HG03108 (cell line): ENCODE measurements at regions not wholly inside any gene's neighbourhood (a gene's known extent, or its start where the extent isn't known, plus 50 kb on each side); places are given as distances from the start of the nearest gene placed in this dataset.
"Not testable (repeated sequence)": the region's sequence is repeated elsewhere in the genome, so short reads cannot be mapped to it uniquely, and the experiment has no call there.

Experiments
- ATAC-seq: cut with Tn5 transposase; IDR thresholded peaks from one replicate; pipeline ENCODE4 v1.9.1; 2021; ENCODE audit warnings: moderate library complexity; ENCODE audit not compliant: unreplicated experiment

DNA sequence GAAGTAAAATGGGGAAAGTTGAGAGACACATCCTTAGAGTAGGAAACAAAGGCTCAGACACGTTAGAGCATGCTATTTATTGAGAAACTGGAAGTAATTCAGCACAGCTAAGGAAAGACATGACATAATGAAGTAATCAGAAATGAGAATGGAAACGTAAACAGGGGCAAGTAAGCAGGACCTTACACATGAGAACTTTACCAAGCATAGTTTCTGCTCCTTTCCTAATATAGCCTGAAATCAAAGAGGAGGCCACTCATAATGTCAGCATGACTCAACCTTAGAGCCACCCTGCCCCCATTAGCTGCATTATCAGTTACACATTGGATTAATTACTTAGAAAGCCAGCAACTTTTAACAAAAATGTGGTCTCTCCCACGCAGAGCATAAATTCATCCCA lies 558.3 kb upstream of the GRIA3 start:
- ATAC-seq: no peak

DNA sequence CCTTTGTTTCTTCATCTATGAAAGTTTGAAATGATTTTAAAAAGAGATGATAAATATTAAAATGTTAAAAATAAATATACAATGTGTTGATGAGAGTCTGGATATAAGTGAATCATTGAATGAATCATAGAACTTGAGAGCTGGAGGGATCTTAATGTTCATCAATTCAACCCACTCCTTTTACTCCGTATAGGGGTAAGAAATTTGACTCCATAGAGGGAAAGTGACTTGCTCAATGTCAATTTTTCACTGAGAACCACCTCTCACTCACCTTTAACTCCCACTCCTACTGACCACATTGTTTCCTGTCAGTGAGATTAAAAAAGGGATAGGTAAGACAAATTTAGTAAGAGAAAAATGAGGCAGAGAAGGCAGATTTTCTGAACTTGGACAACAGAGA lies 557.2 kb upstream of the GRIA3 start:
- no peak for ATAC-seq

DNA sequence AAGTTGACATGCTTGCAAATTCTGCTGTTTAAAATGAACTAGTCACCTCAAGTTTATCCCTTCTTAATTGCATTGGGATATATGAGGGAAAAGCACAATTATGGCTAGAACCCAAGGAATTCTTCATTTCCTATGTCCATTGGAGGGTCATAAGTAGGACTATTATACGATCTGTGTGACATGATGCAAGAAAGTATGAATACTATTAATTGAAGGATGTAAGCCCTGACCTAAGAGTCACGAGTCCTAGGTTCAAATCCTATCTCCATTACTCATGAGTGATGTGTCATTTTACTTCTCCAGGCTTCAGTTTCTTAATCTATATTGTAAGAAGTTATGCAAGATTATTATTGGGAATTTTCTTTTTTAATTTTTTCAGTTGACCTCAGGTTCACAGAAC lies 542.9 kb upstream of the GRIA3 start:
- ATAC-seq: no peak

DNA sequence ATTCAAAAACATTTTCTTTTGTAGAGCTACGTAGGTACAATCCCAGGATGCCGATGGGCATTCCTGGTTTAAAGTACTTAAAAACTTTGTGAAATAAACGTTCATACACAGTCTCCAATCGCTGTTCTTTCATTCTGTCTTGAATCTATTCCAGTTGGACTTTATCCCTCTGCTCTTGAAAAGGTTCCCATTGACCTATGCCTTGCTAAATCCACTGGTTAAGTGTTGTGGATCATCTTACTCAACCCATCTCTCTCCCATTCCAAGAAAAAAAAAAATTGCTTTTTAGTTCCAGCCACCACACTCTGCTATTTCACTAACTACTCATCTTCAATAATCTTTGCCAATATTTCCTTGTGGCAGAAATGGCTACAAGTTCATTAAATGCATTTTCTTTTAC lies 542.3 kb upstream of the GRIA3 start:
- no peak for ATAC-seq

DNA sequence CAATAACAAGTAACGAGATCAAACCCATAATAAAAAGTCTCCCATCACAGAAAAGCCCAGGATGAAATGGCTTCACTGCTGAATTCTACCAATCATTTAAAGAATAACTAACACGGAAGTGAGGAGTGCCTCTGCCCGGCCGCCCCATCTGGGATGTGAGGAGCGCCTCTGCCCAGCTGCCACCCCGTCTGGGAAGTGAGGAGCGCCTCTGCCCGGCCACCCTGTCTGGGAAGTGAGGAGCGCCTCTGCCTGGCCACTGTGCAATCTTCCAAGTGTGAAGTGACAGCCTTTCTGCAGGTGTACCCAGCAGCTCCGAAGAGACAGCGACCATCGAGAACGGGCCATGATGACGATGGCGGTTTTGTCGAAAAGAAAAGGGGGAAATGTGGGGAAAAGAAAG lies 528.8 kb upstream of the GRIA3 start:
- not testable (repeated sequence) for ATAC-seq

GRCh38 chrX:122666601-122667000 lies 517.5 kb upstream of the GRIA3 start:
- ATAC-seq: no peak

DNA sequence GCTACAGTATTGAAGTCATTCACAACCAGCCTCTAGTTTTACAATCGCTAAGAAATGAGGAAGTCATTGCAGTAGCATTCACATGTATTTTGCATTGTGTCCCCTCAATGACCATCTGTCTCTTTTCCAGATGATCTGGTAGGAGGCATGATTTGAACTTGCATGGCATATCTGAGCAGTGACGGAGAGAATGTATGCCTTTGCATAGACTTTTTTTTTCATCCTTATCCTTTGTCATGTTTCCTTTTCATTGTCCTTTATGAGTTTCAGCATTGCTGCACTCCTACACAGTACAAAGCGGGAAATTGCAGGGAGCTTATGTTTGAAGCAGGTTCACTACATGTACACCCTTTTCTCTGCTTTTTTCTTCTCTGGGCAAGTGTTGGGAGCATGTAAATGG lies 516.4 kb upstream of the GRIA3 start:
- no peak for ATAC-seq

- no peak for ATAC-seq
Observed at GRCh38 chrX:122703762-122704161, 480.3 kb upstream of the GRIA3 start.

DNA sequence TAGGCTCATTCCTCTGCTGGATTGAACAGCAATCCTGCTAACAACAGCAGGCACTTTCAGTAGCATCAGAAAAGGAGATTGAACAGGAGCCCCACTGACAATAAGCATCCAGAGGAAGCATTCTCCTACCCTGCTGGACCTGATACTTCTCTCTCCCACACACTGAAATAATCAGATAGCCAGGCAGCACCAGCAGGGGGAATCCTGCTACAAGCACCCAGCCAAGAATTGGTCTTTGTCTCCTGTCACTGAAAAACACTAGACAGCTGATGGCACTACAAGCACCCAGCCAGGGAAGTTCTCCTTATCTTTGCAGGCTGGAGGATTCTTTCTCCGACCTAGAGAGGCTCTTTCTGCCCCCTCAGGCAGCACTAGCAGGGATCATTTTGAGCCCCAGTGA lies 444.3 kb upstream of the GRIA3 start:
- no peak for ATAC-seq

DNA sequence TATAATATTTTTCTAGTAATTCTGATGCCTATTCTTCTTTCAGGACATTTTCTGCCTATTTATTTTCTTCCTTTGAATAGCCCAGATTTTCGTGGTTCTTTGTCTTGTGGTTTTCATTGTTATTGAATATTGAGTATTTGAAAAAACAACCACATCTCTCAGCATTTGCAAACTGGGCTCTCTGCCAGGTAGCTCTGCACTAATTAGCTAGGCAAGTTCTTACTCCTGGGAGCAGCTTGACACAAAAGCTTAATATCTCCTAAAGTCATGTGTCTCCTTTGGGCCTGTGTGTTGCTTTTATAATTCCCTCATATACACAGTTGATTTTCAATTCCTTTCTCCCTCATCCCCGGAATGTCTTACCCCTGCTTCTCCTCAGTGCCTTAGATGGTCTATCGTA lies 413.5 kb upstream of the GRIA3 start:
- no peak for ATAC-seq

DNA sequence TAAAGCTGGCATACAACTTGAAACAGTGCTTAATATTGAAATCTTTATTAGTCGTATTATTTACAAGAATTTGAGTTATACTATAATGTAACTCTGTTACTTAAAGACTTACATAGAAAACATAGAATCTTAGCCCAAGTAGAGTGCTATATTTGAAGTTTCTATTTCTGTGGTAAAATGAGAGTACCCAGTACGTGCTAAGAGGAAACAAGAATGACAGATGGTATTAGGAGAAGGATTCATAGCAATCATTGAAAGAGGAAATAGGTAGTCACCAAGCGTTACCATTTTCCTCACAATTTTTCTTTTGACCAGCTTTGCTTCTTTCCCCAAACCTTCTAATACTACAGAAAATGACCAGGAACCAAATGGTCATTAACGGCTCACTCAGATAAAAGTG lies 412.1 kb upstream of the GRIA3 start:
- ATAC-seq: no peak

DNA sequence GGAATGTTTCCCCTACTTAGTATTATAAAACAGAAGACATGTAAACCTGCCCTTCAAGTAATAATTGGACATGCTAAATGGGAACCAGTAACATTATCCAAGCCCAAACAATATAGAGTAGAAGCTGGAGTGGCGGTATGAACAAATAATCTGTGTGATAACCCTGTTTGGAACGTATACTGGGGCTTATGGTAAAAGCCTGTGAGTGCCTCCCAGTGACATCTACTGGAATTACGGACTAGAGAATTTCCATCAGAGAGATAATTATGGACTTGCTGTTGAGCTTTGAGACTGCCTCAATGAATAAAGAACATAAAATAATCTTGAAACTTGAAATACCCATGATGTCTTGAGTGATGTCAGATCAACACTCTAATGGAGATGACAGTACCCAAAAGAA lies 406.3 kb upstream of the GRIA3 start:
- ATAC-seq: no peak

DNA sequence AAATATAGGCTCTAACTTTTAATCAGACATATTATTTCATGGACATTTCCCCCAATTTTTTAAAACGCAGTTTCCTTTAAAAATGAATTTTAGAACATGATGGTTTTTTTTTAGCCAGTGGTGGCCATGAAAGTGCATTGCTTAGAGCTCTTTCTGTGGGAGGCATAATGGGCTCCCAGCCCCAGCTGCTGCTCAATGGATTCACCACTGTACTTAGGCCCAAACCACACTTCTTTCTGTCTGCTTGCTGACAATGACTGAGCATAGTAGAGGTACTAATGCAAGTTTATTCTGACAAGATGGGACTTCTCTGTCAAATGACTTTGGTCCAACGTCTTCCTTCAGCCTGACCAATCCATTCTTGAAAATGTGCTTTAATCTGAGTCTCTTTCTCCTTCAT lies 400.2 kb upstream of the GRIA3 start:
- no peak for ATAC-seq

GRCh38 chrX:122787231-122787630 lies 396.8 kb upstream of the GRIA3 start:
- no peak for ATAC-seq

DNA sequence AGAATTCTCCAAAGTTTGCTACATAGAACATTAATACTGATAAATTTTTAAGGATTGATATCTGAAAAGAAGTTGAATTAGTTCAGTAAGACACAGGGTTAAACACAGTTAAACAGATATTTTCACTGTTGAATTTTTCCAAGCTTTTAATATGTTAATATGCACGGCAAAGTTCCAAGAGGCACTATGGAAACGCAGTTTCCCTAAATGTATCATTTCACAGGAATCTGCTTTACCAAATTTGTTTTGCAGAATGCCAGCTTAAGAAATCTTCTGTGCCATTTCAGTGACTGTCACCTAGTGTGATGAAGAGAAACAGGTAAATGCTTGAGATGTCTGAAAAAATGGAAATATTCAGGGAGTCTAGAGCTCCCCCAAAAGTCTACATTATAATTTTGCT lies 395.9 kb upstream of the GRIA3 start:
- ATAC-seq: no peak

DNA sequence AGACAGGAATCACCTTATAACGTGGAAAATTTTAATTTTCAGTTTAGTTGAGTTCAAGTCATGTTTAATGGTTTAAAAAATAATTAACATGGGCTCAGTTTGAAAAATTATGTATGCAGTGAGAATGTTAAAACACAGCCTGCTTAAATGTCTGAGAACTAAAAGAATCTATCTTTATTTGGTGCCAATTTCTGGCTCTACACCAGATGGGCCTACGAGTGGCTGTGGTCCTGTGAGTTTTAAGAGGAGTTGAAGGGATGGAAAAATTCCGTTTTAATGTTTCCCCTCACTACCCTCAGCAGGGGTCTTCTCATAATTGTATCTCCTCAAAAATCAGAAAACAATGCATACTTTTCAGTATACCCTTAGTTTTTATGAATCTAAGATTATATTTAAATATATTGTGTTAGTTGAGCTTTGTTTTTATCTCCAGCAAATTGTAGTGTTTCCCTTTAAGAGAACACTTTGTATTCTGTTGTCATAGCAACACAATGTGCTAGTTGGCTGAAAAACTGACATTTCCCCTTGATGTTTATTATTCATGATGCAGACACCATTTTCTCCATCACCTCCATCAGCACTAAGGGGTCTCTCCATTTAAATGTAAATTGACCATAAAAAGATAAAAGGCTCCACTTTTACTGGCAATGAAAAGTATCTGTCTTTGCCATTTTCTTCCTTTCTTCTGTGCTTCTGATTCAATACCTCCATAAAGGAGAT lies 393.5 kb upstream of the GRIA3 start:
- ATAC-seq: no peak

- no peak for ATAC-seq
Observed at GRCh38 chrX:122813876-122814275, 370.2 kb upstream of the GRIA3 start.

- no peak for ATAC-seq
Observed at GRCh38 chrX:122816288-122816687, 367.8 kb upstream of the GRIA3 start.

DNA sequence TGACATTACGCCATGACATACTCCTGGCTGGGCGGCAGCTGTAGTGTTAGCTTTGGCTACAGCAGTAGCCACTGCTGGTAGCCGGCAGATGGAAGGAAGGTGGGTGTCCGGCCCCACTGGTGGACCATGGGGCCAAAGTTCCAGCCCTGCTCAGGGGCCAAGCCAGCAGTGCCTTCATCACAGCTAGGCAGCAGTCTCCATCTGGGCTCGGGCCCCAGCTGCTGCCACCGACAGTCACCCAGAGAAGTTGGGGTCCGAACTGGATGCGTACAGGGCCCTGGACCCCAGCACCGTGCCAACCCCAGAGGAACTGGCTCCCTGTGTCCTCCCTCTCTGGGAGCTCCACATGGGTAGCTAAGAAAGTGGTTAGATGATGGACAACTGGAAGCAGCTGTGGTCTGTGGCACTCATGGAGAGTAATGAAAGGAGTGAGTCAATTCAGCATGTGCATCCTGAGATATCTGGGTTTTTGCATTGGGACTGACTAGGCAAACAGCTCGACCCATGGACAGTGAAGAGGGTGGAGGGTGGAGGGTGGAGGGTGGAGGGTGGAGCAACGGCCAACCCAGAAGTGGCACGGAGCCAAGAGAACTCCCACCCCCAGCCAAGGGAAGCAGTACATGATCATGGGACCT lies 366.6 kb upstream of the GRIA3 start:
- ATAC-seq: no peak

- ATAC-seq: no peak
Observed at GRCh38 chrX:122818068-122818467, 366.0 kb upstream of the GRIA3 start.

DNA sequence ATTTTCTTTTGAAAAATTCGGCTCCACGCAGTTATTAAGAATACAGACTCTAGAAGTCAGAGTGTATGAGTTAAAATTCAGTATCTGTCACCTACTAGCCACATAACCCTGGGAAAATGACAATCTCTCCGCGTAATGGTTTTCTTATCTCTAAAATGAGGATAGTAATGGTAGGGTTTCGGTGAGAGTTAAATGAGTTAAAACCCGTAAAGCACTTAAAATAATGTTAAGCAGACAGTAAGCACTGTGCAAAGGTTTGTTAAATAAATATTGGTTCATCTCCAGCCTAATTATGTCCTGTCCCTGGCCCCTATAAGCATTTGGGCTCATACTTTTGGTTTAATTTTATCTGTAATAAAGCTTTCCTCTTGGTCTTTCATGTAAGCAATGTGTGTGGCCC lies 350.8 kb upstream of the GRIA3 start:
- ATAC-seq: no peak

DNA sequence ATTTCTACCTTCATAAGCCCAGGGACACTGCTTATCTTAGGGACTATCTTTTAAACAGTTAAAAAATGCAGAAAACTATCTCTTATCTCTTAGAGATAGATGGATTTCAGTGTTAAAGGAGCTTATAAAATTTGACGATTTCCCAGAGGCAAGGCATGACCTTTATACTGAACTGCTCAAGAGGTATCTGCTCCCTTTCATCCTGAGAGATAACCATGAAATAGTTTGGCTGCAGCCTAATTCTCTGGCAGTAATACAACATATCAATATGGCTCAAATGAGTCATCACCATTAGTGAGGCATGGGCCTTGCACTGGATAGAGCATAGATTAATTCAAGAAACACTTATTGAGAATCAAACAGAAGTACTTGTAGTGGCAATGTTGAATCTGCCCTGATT lies 348.2 kb upstream of the GRIA3 start:
- no peak for ATAC-seq

- ATAC-seq: no peak
Observed at GRCh38 chrX:122850326-122850725, 333.8 kb upstream of the GRIA3 start.
